Endothelial cell of hepatic sinusoid (primary cell): ENCODE measurements at regions not wholly inside any gene's neighbourhood (a gene's known extent, or its start where the extent isn't known, plus 50 kb on each side); places are given as distances from the start of the nearest gene placed in this dataset.

Experiments
- in situ Hi-C: cut with HindIII; loops from 2 replicates; pipeline ENCODE4 v1.10.0; 2017; ENCODE audit warnings: low sequenced_read_pairs

DNA sequence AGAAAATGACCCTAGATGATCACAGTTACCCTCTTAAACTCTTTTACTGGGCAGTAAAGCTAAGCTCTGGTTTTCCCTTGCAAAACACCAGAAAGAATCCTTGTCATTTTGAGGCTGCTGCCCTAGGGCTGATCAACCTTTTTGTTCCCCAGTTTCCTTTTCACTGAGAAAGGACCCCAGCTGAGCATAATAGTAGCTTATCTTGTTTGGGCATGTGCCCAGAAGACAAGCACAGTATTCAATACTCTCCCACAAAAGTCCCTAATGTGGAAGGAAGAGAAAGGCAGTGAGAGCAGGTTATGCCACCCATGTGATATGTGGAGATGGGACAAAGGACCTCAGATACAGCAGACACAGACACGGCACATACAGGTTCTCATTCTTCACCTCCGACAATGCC, 332.6 kb upstream of the TMPO start:
- in situ Hi-C loops = no loop called here

DNA sequence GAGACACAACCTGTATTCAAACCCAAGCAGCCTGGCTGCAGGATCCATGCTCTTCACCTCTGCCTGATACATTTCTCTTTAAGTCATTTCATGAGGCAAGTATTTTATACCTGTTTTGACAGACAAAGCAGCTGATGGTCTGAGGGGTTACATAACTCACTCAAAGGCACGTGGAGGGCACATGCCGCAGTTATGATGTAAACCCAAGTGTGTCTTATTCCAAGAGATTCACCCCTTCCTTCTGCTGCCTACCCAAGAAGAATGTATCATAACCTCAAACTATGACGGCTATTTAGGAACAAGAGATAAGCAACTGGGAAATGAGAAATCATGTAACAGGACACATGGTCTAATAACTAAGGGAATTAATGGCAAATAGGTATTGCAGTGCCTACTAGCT, 329.8 kb upstream of the TMPO start:
- in situ Hi-C loops = no loop called here

DNA sequence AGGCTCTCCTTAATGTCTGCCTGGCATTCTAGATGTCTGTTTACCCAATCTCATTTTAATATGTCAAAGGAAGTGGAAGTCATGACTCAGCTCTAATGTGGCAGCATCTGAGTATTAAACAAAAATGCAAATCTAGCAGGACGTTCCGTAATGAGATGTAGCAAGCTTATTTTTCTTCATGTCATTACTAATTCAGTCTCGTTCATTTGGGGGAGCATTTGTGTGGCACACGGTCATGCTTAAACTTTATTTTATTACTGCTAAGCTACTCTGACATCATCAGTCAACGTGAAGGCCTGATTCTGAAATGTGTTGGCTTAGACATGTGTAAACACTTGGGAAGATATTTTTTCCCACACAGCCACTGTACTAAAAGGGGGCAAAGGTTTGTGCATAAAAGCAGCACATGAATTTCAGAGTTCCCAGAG, 326.7 kb upstream of the TMPO start:
- in situ Hi-C loops = no loop called here

DNA sequence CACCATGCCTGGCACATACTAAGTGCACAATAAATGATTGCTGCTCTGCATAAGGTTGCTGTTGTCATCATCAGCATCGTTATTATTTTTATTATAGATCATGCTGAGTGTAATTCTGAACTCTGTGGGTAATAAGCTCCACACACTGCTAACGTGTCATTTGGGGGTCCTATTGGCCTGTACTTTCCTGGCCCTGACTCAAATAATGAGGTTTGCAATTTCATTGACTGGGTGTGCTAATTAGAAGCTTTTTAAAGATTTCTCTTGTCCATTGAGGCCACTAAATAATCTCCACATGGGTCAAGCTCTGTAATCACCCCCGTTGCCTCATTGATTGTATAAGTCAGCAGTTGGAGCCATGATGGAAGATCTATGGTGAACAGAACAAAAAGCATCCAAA, 320.8 kb upstream of the TMPO start:
- in situ Hi-C loops = loop anchor here (5.0 kb wide), 1 partner anchor 57 kb away; no protein-coding TSS in a partner anchor

DNA sequence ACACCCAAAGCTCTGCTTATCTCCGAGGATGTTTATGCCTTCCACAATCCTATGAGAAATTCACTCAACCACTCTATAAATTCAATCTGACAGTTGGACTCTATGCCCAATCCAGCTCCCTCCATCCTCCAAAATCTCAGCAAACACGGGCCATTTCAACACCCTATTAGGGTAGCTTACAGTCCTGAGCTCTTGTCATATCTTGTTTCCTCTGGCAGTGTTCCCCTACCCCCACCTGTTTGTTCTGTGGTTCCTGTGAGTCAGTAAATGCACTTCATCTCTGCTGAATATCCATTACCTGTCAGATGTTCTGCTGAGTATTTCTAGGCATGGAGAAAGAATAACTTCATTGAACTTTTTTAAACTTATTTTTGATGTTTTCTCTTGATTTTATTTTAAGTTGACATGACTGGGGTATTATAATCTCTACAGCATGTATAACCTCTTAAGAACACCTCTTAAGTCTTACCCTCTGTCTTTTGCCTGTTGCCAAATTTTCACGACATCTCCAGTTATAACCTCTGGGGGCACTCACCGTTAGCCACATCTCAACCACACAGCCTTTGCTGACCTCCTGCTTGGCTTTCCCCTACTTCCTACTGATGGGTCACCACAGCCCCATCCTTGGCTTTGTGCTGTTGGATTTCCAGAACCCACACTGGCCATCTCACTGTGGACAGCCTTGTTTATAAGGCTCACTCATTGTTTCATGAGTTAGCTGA, 317.0 kb upstream of the TMPO start:
- in situ Hi-C loops = no loop called here

DNA sequence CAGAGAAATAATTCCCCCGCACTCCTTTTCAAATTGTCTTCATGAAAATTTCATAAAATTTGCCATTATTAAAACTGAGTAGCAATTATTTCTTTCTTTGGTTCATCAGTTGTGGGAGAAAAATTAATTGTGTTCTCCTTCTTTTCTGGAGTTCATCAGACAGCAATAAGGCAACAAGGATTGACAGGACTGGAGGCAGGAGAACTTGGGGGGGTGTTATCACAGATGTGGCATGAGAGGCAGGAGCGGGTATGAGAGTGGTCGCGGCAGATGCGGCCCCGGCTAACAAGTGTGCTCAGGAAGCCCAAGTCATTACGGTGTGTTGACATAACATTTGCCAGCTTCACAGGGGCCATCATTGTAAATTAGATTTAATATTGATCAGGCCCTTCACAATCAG, 306.6 kb upstream of the TMPO start:
- in situ Hi-C loops = no loop called here

DNA sequence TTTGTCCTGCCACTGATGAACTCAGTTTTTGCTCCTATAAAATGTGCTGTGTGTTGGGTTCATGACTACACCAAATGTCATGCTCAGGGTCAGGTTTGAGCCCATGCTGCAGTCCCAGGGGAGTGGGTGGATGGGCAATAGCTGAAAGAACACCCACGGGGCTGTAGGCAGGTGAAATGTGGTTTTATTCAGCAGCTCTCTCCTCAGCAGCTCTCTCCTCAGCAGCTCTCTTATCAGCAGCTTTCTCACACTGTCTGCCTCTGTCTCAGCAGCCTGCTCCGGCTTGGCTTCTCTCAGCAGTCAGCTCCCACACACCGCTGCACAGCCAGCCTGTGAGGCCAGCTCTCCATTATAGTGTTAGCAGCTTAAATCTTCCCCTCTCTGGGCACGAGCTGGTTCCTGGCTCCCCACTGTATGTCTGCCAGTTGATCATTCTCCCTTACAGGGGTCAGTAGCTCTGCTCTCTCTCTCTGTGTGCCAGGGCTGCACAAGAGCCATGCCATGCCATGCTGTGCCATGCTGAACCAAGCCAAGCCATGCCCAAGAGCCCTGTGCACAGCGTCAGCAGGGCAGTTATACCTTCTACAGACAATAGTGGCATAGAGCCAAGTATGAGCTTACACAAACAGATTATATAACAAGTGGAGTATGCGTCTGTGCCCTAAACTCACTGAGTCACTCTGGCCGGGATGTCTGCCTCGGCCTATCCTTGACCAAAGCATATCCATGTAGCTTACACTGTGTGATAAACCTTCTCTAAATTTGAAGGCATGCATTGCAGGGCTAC, 303.3 kb upstream of the TMPO start:
- in situ Hi-C loops = no loop called here

DNA sequence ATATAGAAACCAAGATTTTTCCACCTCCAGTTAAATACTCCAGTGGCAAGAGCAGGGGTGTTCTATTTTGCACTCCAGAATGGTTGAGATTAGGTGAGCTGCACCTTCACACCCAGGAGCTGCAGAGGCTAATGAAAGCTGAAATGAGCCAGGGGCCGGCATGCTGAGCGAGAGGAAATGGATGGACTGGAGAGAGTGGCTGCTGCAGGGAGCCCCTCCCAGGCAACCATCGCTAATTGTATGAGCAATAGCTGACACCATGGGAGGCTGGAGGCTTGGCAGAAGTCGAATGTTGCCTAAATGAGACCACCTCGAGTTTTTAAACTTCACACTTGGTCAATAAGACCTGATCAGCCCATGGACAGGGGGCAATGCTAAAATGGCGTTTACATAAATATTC, 301.8 kb upstream of the TMPO start:
- in situ Hi-C loops = no loop called here

DNA sequence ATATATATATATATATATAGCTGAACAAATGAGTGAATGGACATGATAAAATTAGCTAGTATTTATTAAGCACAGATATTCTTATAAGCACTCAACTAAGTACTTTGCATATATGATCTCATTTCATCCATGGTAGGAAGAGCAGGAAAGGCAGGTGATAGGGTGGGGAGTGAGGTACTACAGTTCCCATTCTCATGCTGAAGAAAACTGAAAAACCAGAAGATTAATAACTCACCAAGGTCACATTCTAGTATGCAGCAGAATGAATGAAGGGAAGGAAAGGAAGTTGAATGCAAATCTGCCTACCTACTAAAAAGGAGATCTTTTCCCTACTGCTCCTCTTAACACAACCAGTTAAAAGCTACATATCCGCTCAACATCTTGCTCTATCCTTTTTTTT, 298.1 kb upstream of the TMPO start:
- in situ Hi-C loops = no loop called here

DNA sequence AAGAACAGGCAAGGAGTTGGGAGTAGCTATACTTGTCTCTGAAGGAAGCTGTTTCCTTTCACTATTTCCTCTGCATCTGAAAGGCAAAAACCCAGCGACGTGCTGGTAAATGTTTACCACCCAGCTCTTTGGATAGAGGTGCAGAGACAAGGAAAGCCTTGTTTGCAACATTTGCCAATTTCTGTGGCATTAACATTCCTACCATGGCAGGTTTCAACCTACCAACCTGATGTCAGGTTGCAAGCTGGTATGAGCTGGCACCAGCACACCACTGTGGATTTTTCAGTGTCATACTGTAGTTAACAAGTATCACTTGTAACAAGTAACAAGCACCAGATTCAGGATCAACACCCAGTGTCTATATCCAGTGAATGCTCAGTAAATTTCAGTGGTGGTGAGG, 294.8 kb upstream of the TMPO start:
- in situ Hi-C loops = no loop called here

DNA sequence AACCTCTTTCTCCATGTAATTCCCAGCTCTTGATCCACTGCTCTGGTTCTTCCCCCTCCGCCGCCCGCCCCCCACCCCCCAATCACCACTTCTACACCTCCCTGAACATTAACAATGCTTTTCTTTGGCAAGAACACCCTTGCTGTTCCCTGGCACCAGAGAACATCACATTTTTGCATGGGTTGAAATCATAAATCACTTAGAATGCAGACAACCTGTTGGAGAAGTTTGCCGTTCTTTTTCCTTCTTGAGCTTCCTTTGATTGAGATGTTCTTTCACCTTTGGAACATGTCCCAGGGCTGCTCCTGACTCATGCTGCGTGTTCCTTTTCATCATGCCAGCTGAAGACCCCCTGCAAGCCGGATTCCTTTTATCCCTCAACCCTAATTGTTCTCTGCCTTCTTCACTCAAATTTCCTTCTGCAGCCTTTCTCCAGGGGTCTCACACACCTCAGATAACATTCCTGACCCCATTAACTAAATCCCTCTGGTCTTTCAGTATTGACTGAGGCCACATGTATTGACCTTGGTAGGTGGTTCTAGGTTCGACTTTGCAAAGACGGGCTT, 294.1 kb upstream of the TMPO start:
- in situ Hi-C loops = no loop called here

DNA sequence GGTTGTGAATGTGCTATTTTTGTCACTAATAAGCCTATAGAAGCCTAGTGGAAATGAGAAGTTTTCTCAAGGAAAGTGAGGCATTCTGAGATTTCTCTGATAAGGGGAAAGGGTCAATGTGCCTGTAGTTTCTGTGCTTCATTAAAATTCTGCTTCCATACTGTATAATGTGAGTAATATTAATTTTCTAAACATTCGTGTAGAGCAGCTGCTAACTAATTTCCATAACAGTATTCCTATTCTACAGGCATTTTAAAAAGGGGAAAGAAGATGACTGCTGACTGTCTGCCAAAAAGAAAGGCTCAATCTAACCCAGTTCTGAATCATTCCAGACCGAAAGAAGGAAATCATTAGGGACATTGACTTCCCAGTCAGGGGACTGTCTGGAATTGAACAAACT, 293.3 kb upstream of the TMPO start:
- in situ Hi-C loops = no loop called here

DNA sequence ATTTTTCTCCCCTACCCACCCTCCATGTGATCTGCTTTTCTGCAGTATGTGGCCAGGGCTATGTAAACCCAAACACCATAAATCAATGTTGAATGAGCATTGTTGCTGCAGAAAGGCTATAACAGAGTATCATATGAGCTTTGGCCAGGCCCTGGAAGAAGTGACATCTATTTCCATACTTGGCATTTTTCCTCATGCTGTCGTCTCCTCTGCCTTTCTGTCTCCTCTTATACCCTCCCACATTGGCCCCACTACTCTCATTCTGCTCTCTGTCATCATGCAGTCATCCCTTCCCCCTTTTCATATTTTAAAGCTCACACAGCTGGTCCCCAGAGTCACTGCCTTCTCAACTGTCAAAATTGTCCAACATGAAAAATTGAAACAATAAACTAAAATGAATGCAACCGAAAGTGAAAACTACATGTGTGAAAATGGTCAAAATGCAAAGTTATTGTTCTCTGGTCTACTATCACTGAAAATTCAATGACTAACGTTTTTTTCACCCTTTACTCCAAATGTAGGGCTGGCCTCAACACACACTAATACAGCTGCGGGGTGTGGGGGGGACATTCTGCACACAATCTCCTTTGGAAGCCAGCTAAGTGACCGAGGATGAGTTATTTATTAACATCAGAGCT, 290.7 kb upstream of the TMPO start:
- in situ Hi-C loops = no loop called here

DNA sequence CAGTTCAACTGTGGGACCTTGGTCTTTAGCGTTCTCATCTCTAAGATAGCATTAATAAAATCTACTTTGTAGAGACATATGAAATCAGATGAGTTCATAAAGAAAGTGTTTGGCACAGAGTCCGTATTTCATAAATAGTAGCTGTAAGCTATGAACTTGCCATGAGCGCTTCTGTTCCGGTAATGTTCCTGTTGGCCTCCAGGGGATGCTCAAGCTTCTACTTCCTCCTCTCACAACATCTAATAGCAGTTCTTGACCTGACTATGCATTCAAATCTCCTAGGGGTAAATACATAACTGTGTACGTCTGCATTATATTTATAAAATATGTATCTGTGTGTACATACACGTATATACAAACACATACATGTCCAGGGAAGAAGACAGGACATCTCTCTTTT, 288.2 kb upstream of the TMPO start:
- in situ Hi-C loops = no loop called here

DNA sequence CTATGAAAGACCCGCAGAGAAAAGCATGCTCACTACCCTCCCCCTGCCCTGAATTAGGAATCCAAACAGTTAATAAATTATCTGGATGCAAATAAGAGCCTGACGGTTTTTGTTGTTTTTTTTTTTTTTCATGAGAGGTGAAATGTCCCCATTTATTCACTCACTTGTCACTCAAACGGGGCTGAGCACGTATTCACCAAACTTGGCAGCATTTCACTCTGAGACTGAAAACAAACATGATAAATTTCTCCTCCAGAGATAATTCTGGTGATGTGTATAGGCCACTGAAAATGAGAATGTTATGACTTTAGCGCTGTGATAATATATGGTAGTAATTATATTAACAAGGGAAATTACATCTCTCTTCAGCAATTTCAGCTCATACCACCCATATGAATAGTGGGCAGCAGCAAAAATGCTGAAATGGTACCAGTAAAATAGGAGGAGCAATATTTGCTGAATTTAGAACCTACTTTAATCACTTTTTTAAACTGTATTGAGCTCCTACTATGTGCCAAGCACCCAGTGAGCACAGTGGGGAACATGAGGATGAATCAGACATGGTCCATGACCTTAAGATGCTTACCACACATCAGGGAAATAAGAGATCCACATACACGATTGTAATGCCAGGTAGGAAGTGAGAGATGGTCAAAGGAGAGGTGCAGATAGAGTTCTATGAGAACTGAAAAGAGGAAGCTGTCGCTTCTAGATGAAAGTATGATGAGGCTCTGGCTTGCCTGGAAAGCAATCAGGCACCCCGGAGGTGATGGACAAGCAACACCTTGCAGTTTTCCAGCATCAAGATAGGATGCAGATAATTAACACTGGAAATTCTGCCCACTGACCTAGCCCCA, 286.5 kb upstream of the TMPO start:
- in situ Hi-C loops = no loop called here

DNA sequence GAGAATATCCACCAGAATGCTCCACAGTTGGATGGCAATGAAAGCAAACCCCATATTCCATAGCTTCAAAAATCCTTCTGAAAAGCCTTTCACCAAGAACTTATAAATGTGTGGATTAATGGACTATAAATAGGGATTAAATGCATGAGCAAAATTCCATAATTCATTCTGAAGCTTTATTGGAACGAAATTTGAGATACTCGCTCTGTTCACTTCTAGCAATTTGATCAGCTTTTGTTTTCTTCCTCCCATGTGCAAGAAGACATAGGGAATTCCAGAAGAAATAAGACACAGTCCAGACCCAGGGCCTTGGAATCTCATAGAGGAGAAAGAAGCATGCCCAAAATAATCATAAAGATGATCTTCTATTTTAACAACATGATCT, 285.9 kb upstream of the TMPO start:
- in situ Hi-C loops = no loop called here

DNA sequence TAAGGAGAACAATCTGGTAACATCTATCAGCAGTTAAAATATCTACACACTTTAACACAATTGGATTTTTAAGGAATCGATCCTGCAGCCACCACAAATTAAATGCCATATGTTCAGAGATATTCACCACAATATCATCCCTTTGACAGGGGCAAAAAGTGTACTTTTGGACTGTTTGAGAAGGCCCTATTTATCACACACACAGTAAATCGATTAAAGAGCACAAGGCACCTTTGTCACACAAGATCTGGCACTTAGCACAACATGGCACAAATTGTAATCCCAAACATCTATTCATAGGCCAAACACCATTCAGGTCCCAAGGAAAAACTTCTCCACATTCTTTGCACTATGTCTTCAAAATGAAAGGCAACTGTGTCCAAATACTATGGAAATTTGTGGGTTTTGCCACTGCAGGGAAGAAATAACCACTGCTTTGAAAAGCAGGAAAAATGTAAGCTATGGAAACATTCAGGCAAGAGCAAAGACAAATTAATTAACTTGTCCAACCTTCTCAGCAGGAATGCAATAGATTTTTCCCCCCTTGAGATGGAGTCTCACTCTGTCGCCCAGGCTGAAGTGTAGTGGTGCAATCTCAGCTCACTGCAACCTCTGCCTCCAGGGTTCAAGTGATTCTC, 282.5 kb upstream of the TMPO start:
- in situ Hi-C loops = no loop called here

DNA sequence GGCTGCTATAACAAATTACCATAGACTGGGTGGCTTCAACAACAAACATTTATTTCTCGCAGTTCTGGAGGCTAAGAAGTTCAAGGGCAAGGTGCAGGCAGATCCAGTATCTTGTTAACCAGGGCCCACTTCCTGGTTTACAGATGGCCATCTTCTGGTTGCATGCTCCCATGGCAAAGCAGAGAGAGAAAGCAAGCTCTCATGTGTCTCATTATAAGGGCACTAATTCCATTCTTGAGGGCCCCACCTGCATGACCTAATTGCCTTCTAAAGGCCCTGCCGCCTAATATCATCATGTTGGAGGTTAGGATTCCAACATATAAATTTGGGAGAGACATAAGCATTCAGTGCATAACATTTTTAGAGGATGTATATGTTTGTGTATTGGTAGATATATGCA, 280.1 kb upstream of the TMPO start:
- in situ Hi-C loops = no loop called here

DNA sequence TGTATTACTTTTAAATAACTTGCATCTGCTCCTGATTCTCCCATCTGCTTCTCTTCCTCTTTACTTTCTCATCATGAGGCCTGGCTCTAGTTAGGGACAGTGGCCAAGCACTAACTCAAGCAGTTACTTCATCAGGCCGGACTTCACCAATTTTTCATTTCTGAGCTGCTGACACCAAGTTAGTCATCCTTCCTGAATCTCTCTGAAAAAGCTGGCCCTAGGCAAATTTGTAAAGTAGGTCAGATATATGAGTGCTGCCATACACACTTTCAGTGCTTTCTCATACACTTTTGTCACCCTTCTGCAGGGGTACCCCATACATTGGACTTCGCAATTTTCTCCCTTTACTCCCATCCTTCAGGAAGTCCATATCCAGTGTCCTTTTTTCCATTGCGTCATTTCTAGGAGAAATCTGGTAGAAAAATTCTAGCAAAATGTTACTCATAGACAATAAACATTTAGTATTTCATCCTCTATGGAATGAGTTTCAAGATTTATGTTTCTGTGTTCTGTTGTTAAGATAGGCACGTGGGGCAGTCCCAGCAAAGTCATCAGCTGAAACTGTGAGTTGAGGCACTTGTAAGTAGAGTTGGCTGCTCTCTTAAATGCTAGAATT, 276.8 kb upstream of the TMPO start:
- in situ Hi-C loops = no loop called here

DNA sequence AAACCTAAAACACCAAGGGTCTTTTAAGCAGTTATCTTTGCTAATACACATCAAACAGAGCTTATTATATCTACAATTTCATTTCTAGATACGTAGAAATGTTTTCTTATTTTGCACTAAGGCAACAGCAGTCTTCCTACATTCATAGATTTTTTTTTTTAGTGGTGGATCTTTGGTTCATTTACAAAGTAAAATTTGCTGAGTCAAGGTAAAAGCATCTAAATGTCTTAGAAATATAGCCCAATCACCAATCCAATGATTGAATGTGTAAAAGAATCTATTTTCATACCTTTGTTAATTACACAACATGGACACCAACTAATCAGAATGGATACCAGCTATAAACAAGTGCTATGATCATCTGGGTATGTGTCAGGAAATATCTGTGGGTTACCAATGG, 272.2 kb upstream of the TMPO start:
- in situ Hi-C loops = no loop called here
